Stimulated activated naive CD8-positive, alpha-beta T cell treated with anti-CD3 and anti-CD28 coated beads, Interleukin-15, Interleukin-2, amounts not matched to agents 100 U/mL and 50 U/mL, for 24 hours (primary cell): ENCODE measurements at regions not wholly inside any gene's neighbourhood (a gene's known extent, or its start where the extent isn't known, plus 50 kb on each side); places are given as distances from the start of the nearest gene placed in this dataset.

Experiments used
- ATAC-seq: fragments of 150-1000 bp; cut with Tn5 transposase; one replicate; pipeline ENCODE4 v1.10.0; 2021
- DNase-seq: peaks from one replicate; pipeline ENCODE4 v3.0.0; 2021

- ATAC-seq (no peak), DNase-seq (no peak)
Observed at GRCh38 chr6:142682985-142683384, 262.0 kb downstream of the HIVEP2 start.

- no peak for ATAC-seq
- DNase-seq, result no peak
Observed at GRCh38 chr6:142683714-142684141, 261.2 kb downstream of the HIVEP2 start.

DNA sequence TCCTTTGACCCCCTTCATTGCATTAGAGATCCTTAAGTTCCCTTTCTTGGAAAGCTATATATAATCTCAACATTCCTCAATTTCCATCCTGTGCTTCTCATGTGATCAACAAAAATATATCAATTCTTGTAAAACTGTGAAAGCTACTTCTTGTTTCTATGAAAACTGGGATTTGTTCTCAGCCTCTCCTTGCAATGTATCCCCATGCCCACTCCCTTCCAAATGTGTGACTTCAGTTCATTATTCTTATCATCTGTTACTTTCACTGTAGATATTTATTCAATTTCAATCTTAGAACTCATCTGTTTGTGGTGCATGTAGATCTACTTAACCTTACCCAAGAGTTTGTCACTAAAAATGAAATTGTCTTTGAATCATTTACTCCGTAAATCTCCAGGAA lies 260.6 kb downstream of the HIVEP2 start:
- DNase-seq, result no peak
- no peak for ATAC-seq

- no peak for DNase-seq
- ATAC-seq, result peak; percentile 23
Observed at GRCh38 chr6:142685852-142686506, 259.0 kb downstream of the HIVEP2 start.

DNA sequence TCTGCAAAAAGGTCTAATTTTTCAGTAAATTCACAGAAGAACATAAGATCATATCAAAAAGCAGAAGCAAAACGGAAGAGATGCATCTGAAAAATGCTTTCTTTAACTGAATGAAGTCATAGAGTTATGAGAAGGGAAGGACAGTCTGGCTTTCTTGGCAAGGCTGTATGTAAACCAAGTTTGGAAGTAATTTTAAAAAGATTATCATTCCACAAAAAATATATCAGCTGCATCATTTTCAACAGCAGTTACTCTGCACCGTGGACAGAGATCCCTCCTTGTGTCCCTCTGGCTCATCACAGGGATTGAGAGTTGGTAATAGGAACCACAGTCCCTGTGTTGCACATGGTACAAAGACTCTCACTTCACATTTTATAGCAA lies 258.5 kb downstream of the HIVEP2 start:
- ATAC-seq, result no peak
- no peak for DNase-seq

- DNase-seq, result peak; percentile 75
Observed at GRCh38 chr6:142692942-142693341, 252.0 kb downstream of the HIVEP2 start.

GRCh38 chr6:142693441-142693840 lies 251.5 kb downstream of the HIVEP2 start:
- no peak for ATAC-seq

More at GRCh38 chr6:142692942-142693341, 252.0 kb downstream of the HIVEP2 start:
- peak; percentile 75 for ATAC-seq

GRCh38 chr6:142694054-142694453 lies 250.9 kb downstream of the HIVEP2 start:
- DNase-seq (no peak), ATAC-seq (no peak)

More at GRCh38 chr6:142693441-142693840, 251.5 kb downstream of the HIVEP2 start:
- DNase-seq, result no peak

- DNase-seq (no peak), ATAC-seq (no peak)
Observed at GRCh38 chr6:142695016-142695415, 250.0 kb downstream of the HIVEP2 start.

DNA sequence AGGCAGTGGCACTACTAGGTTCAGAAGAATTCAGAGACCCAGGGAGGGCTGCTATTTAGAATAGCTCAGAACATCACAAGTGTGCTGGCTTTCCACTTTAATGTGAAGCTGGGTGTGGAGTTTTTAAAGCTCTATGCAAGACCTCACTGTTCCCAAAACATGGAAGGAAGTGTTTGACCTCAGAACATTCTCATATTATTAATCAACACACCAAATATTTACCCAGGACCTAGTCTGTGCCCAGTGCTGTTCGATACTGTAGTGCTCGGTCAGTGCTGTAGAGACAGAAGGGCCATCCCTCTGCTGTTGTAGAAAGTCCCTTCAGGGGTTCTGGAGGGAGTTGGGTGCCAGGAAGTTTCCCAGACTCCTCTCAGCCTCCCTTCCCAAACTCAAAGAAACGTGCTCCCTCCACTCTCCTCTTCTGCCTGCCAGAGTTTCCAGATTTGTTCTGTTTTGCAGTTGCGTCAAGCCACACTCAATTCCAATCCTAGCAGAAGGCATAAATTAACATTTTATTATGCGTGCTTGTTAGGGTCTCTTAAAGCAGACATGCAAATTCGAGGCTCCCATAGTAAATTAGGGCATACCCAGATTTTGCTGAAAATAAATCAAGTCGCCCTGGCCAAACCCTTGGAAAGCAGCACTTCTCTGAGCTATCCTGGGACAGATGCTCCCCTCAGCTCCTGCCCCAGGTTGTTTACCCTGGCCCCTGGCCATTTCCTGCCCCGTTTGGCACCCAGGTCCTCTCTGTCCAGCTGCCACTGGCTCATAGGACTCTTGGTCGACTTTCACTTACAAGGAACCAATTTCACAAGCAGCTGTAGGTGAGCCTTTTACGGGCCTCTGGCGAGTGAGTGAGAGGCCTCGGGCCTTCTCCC lies 248.6 kb downstream of the HIVEP2 start:
- ATAC-seq, result no peak
- DNase-seq, result no peak

DNA sequence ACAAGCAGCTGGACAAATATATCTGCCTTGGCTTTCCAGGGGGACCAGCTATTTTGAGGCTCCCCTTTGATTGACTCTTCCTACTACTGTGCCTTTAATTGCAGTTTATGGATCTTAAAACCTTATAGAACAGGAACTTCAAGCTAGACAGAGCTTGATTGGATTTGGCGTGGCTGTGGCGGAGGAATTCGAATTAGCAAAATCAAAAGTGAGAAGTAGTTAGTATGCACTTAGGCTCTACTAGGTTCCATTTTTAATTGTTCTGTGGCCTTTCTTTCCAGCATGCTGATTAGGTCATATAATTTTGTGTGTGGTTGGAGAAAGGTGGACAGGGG lies 248.0 kb downstream of the HIVEP2 start:
- no peak for DNase-seq
- ATAC-seq, result no peak

- ATAC-seq (no peak), DNase-seq (no peak)
Observed at GRCh38 chr6:142697922-142698321, 247.1 kb downstream of the HIVEP2 start.

- DNase-seq (no peak), ATAC-seq (no peak)
Observed at GRCh38 chr6:142698751-142699150, 246.2 kb downstream of the HIVEP2 start.

GRCh38 chr6:142699391-142699790 lies 245.6 kb downstream of the HIVEP2 start:
- DNase-seq (no peak), ATAC-seq (no peak)

DNA sequence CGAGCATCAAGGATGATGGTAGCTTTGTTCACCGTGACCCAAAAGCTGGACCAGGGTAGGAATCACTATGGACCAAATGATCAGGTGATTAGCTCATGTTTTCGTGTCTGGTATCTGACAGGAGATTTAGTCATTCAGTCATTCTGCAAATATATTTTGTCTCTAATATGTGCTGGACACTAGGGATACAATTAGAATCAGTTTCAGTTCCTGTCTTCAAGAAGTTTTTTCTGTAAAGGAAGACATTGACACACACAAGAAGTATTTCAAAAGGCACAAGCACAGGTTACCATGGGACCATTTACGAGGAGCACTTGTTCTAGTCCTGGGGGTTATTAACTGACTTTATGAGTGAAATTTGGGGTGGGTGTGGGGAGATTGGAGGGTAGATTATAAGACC lies 244.9 kb downstream of the HIVEP2 start:
- no peak for DNase-seq

DNA sequence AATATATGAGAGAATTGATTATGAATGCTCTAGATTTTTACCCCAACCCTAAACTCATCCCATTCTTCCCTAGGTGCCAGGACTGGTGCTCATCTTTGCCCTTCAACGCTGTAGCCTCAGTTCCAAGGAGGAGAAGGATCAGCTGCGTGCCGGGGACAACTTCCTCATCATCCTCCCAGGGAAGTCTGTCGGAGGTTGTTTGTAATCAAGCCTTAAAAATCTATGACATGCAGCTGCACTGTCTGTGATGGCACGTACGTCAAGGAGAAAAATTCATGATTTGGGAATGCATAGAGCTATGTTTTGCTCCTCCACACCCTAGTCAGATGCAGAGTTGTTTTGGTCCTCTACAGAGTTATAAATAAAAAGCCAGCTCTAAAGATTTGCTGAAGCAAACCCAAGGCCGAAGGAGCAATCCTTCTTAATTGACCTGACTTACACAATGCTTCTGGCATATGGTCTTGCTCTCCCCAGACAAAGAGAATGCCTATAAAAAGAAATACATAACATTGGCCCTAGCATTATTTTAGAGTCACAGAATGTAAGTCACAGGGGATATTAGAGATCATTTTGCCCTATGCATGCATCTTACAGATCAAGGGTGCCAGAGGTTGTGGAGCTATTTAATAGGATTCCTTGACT lies 244.2 kb downstream of the HIVEP2 start:
- DNase-seq (no peak), ATAC-seq (no peak)

More for the DNA sequence above, 244.9 kb downstream of the HIVEP2 start:
- no peak for ATAC-seq
